ENCODE measurements at regions not wholly inside any gene's neighbourhood (a gene's known extent, or its start where the extent isn't known, plus 50 kb on each side); places are given as distances from the start of the nearest gene placed in this dataset.

DNA sequence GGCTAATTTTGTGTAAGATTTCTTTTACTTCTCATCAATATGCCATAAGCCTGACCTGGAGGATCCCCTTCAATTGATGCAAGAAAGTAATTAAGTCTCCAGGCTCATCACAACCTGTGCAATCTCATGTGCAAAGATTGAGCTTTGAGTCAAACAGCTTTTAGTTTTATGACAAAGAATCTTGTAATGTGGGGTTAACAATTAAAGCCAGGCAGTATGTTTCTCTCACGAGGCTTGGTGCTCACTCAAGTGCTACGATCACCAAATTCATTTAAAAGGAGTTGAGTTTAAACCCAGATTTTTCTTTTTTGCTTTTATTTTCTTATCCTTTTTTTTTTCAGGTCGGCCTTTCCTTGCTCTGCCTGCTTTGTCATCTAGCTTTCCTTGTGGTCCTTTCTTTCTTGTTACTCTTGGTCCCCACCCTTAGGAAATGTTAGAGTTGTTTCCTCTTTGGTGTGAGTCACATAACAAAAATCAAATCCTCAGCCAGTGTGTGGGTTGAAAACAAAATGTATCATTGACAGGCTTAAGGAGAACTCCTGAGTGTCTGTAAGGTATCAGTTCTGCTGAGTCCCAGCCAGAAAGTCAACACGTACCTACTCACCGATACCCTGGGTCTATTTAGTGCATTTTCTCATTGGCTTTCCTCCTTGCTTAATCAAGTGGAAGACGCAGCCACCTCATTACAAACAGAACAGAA is 1037.2 kb downstream of the ADGRL2 start:
- TF ChIP-seq ZBTB7A (IDR thresholded peaks at IDR 0.05; ENCODE audit: low read depth) (no peak), TAF1 (IDR thresholded peaks at IDR 0.05; ENCODE audit: low read depth) (no peak), CEBPB (IDR thresholded peaks at IDR 0.05) (no peak), USF1 (IDR thresholded peaks at IDR 0.05) (no peak), EP300 (IDR thresholded peaks at IDR 0.05; ENCODE audit: borderline replicate concordance) (no peak), FOXM1 (IDR thresholded peaks at IDR 0.05; ENCODE audit: borderline replicate concordance, low read depth) (no peak), TCF12 (IDR thresholded peaks at IDR 0.05; ENCODE audit: low read depth) (no peak), RAD21 (IDR thresholded peaks at IDR 0.05; ENCODE audit: low read depth) (no peak), REST (IDR thresholded peaks at IDR 0.05; ENCODE audit: low read depth) (no peak), CREB1 (IDR thresholded peaks at IDR 0.05; ENCODE audit: low read depth) (no peak), NFIC (IDR thresholded peaks at IDR 0.05) (no peak), YY1 (IDR thresholded peaks at IDR 0.05; ENCODE audit: low read depth) (no peak), MAX (IDR thresholded peaks at IDR 0.05) (no peak), EGR1 (IDR thresholded peaks at IDR 0.05) (no peak)

- TF ChIP-seq TEAD4 (IDR thresholded peaks at IDR 0.05) (no peak), NFIC (IDR thresholded peaks at IDR 0.05) (no peak), FOXM1 (IDR thresholded peaks at IDR 0.05; ENCODE audit: borderline replicate concordance, low read depth) (no peak), EGR1 (IDR thresholded peaks at IDR 0.05) (no peak), MAX (IDR thresholded peaks at IDR 0.05) (no peak), REST (IDR thresholded peaks at IDR 0.05; ENCODE audit: low read depth) (no peak), ZBTB7A (IDR thresholded peaks at IDR 0.05; ENCODE audit: low read depth) (no peak), CREB1 (IDR thresholded peaks at IDR 0.05; ENCODE audit: low read depth) (no peak), TAF1 (IDR thresholded peaks at IDR 0.05; ENCODE audit: low read depth) (no peak), CEBPB (IDR thresholded peaks at IDR 0.05) (no peak), RAD21 (IDR thresholded peaks at IDR 0.05; ENCODE audit: low read depth) (no peak), USF1 (IDR thresholded peaks at IDR 0.05) (no peak), TCF12 (IDR thresholded peaks at IDR 0.05; ENCODE audit: low read depth) (no peak), YY1 (IDR thresholded peaks at IDR 0.05; ENCODE audit: low read depth) (no peak), EP300 (IDR thresholded peaks at IDR 0.05; ENCODE audit: borderline replicate concordance) (no peak)
Measured at GRCh38 chr1:82836973-82837680, 1036.4 kb downstream of the ADGRL2 start.

- no peak for TF ChIP-seq CEBPB (IDR thresholded peaks at IDR 0.05)
- no peak for TF ChIP-seq CREB1 (IDR thresholded peaks at IDR 0.05; ENCODE audit: low read depth)
- no peak for TF ChIP-seq TEAD4 (IDR thresholded peaks at IDR 0.05)
- no peak for TF ChIP-seq YY1 (IDR thresholded peaks at IDR 0.05; ENCODE audit: low read depth)
- no peak for TF ChIP-seq RAD21 (IDR thresholded peaks at IDR 0.05; ENCODE audit: low read depth)
- TF ChIP-seq TAF1 (IDR thresholded peaks at IDR 0.05; ENCODE audit: low read depth), result no peak
- no peak for TF ChIP-seq ZBTB7A (IDR thresholded peaks at IDR 0.05; ENCODE audit: low read depth)
- no peak for TF ChIP-seq USF1 (IDR thresholded peaks at IDR 0.05)
- TF ChIP-seq EP300 (IDR thresholded peaks at IDR 0.05; ENCODE audit: borderline replicate concordance), result no peak
- no peak for TF ChIP-seq FOXM1 (IDR thresholded peaks at IDR 0.05; ENCODE audit: borderline replicate concordance, low read depth)
- no peak for TF ChIP-seq NFIC (IDR thresholded peaks at IDR 0.05)
Measured at GRCh38 chr1:82836213-82836972, 1035.7 kb downstream of the ADGRL2 start.

GRCh38 chr1:82830690-82831380 is 1030.1 kb downstream of the ADGRL2 start:
- no peak for TF ChIP-seq CEBPB (IDR thresholded peaks at IDR 0.05)
- no peak for TF ChIP-seq TCF12 (IDR thresholded peaks at IDR 0.05; ENCODE audit: low read depth)
- no peak for TF ChIP-seq REST (IDR thresholded peaks at IDR 0.05; ENCODE audit: low read depth)
- TF ChIP-seq EP300 (IDR thresholded peaks at IDR 0.05; ENCODE audit: borderline replicate concordance), result no peak
- TF ChIP-seq EGR1 (IDR thresholded peaks at IDR 0.05), result no peak

Measured in Ishikawa (cell line).